Parathyroid adenoma (tissue), 2 donors: ENCODE measurements at regions not wholly inside any gene's neighbourhood (a gene's known extent, or its start where the extent isn't known, plus 50 kb on each side); places are given as distances from the start of the nearest gene placed in this dataset.

Experiments used
- H2AFZ ChIP-seq: fragments of 300-600 bp; sonication (generic); one replicate; pipeline ENCODE4 v1.7.0; 2017; ENCODE audit warnings: antibody characterized with exemption, mild to moderate bottlenecking
- H3K27ac ChIP-seq: fragments of 300-600 bp; sonication (generic); one replicate; pipeline ENCODE4 v1.7.0; 2017
- H3K27me3 ChIP-seq: fragments of 300-600 bp; sonication (generic); one replicate; pipeline ENCODE4 v1.7.0; 2017; ENCODE audit warnings: low read length; ENCODE audit not compliant: control insufficient read depth, insufficient read depth
- H3K36me3 ChIP-seq: fragments of 300-600 bp; sonication (generic); one replicate; pipeline ENCODE4 v1.7.0; 2017; ENCODE audit warnings: low read length; ENCODE audit not compliant: control insufficient read depth, insufficient read depth
- H3K4me1 ChIP-seq: fragments of 300-600 bp; sonication (generic); one replicate; pipeline ENCODE4 v1.7.0; 2017; ENCODE audit warnings: control low read depth
- H3K4me2 ChIP-seq: fragments of 300-600 bp; sonication (generic); one replicate; pipeline ENCODE4 v1.7.0; 2017; ENCODE audit warnings: low read length
- H3K4me3 ChIP-seq: fragments of 300-600 bp; sonication (generic); one replicate; pipeline ENCODE4 v1.7.0; 2017; ENCODE audit warnings: low read depth, low read length
- H3K79me2 ChIP-seq: fragments of 300-600 bp; sonication (generic); one replicate; pipeline ENCODE4 v1.7.0; 2017; ENCODE audit warnings: control low read depth
- H3K9ac ChIP-seq: fragments of 300-600 bp; sonication (generic); one replicate; pipeline ENCODE4 v1.7.0; 2017; ENCODE audit warnings: mild to moderate bottlenecking
- H3K9me3 ChIP-seq: fragments of 300-600 bp; sonication (generic); one replicate; pipeline ENCODE4 v1.7.0; 2017; ENCODE audit warnings: low read length; ENCODE audit not compliant: control insufficient read depth
- CTCF ChIP-seq: fragments of 300-600 bp; sonication (generic); IDR thresholded peaks from one replicate; pipeline ENCODE4 v1.7.0; 2017; ENCODE audit warnings: antibody characterized with exemption, mild to moderate bottlenecking
- donor health status: primary hyperparathyroidism.

GRCh38 chr15:96424674-96425073 is 94.2 kb downstream of the NR2F2 start:
- H3K9me3 ChIP-seq = no peaks in the 10 kb centered on the region
- peaks cover 11% of the 10 kb centered on the region for H3K27me3 ChIP-seq
- no peak overlapping the region for H3K9ac ChIP-seq
- H3K4me2 ChIP-seq = no peak overlapping the region
- no peaks in the 10 kb centered on the region for H3K4me1 ChIP-seq
- no peak overlapping the region for H2AFZ ChIP-seq
- no peak overlapping the region for H3K4me3 ChIP-seq
- no peaks in the 10 kb centered on the region for H3K79me2 ChIP-seq
- H3K27ac ChIP-seq = no peak overlapping the region
- no peak for TF ChIP-seq CTCF
- H3K36me3 ChIP-seq = no peaks in the 10 kb centered on the region

GRCh38 chr15:96428742-96429141 is 98.2 kb downstream of the NR2F2 start:
- Histone ChIP-seq H3K27me3 (no peaks in the 10 kb centered on the region), H3K27ac (no peak overlapping the region), H3K9ac (no peak overlapping the region), H2AFZ (no peak overlapping the region), H3K4me3 (no peak overlapping the region), H3K79me2 (no peaks in the 10 kb centered on the region), H3K36me3 (no peaks in the 10 kb centered on the region), H3K4me1 (no peaks in the 10 kb centered on the region), H3K4me2 (no peak overlapping the region), H3K9me3 (no peaks in the 10 kb centered on the region)
- no peak for TF ChIP-seq CTCF

GRCh38 chr15:96431786-96432185 is 101.3 kb downstream of the NR2F2 start:
- Histone ChIP-seq H3K79me2 (no peaks in the 10 kb centered on the region), H3K4me1 (no peaks in the 10 kb centered on the region), H3K27me3 (no peaks in the 10 kb centered on the region), H3K9me3 (no peaks in the 10 kb centered on the region), H3K36me3 (no peaks in the 10 kb centered on the region), H3K9ac (no peak overlapping the region), H3K4me3 (no peak overlapping the region), H3K27ac (no peak overlapping the region), H2AFZ (no peak overlapping the region), H3K4me2 (no peak overlapping the region)
- no peak for TF ChIP-seq CTCF

- Histone ChIP-seq H3K9me3 (no peaks in the 10 kb centered on the region), H3K4me3 (no peak overlapping the region), H3K27ac (no peak overlapping the region), H3K36me3 (no peaks in the 10 kb centered on the region), H2AFZ (no peak overlapping the region), H3K4me1 (no peaks in the 10 kb centered on the region), H3K27me3 (no peaks in the 10 kb centered on the region), H3K79me2 (no peaks in the 10 kb centered on the region), H3K9ac (no peak overlapping the region), H3K4me2 (no peak overlapping the region)
- no peak for TF ChIP-seq CTCF
Measured at GRCh38 chr15:96435022-96435421, 104.5 kb downstream of the NR2F2 start.

- H3K4me1 ChIP-seq = no peaks in the 10 kb centered on the region
- H2AFZ ChIP-seq = no peak overlapping the region
- H3K36me3 ChIP-seq = no peaks in the 10 kb centered on the region
- H3K27me3 ChIP-seq = no peaks in the 10 kb centered on the region
- no peak overlapping the region for H3K9ac ChIP-seq
- H3K79me2 ChIP-seq = no peaks in the 10 kb centered on the region
- TF ChIP-seq CTCF = no peak
- H3K27ac ChIP-seq = no peak overlapping the region
- H3K4me3 ChIP-seq = no peak overlapping the region
- H3K4me2 ChIP-seq = no peak overlapping the region
- H3K9me3 ChIP-seq = no peaks in the 10 kb centered on the region
Measured at GRCh38 chr15:96435841-96436240, 105.3 kb downstream of the NR2F2 start.
